ENCODE measurements at regions not wholly inside any gene's neighbourhood (a gene's known extent, or its start where the extent isn't known, plus 50 kb on each side); places are given as distances from the start of the nearest gene placed in this dataset.

DNA sequence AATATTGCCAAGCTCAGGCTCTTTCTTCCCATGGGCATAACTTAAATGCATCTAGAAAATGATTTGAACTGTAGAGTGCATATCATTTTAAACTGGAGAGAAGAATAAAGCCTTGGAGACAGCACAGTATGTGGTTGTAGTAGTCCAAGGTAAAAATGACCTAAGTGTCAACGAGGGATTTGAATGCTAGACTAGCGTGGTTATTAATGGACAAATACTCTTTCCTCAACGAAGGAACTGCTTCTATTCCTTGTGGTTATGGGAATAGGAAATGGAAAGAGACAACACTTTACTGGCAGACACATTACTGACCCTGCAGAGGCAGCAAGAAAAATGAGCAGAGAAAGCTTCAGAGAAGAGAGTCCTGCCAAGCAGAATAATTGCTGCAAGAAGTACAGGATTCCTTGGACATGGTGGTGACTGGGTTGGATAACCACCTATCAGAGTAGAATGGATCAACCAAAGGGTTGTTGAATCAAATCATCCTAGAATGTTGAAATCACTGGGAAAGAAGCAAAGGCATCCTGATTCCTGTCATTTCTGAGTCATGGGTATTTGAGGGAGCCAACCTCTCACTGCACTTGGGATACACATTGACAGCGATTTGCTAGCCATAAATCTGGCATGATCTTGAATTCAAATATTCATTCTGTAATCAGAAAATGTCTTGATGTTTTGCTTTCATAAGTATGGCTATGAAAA is 258.1 kb upstream of the EPHA7 start:
- TF ChIP-seq POLR2AphosphoS5 (IDR thresholded peaks at IDR 0.05; ENCODE audit: low read depth, low read length) = no peak
- TF ChIP-seq FOXP2 (optimal IDR thresholded peaks at IDR 0.05; ENCODE audit: borderline replicate concordance, extremely low read depth, extremely low read length, insufficient read depth) = no peak
- TF ChIP-seq SIN3A (IDR thresholded peaks at IDR 0.05; ENCODE audit: borderline replicate concordance, insufficient read depth, low read length) = no peak
- TF ChIP-seq, protein P1, sequence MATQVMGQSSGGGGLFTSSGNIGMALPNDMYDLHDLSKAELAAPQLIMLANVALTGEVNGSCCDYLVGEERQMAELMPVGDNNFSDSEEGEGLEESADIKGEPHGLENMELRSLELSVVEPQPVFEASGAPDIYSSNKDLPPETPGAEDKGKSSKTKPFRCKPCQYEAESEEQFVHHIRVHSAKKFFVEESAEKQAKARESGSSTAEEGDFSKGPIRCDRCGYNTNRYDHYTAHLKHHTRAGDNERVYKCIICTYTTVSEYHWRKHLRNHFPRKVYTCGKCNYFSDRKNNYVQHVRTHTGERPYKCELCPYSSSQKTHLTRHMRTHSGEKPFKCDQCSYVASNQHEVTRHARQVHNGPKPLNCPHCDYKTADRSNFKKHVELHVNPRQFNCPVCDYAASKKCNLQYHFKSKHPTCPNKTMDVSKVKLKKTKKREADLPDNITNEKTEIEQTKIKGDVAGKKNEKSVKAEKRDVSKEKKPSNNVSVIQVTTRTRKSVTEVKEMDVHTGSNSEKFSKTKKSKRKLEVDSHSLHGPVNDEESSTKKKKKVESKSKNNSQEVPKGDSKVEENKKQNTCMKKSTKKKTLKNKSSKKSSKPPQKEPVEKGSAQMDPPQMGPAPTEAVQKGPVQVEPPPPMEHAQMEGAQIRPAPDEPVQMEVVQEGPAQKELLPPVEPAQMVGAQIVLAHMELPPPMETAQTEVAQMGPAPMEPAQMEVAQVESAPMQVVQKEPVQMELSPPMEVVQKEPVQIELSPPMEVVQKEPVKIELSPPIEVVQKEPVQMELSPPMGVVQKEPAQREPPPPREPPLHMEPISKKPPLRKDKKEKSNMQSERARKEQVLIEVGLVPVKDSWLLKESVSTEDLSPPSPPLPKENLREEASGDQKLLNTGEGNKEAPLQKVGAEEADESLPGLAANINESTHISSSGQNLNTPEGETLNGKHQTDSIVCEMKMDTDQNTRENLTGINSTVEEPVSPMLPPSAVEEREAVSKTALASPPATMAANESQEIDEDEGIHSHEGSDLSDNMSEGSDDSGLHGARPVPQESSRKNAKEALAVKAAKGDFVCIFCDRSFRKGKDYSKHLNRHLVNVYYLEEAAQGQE (IDR thresholded peaks at IDR 0.05; ENCODE audit: insufficient read depth in 1 of 2, low read depth in 2 of 2, low read length in 2 of 2) = no peak
- no peak for TF ChIP-seq TAF1 (IDR thresholded peaks at IDR 0.05; ENCODE audit: borderline replicate concordance, insufficient read depth, low read length)

DNA sequence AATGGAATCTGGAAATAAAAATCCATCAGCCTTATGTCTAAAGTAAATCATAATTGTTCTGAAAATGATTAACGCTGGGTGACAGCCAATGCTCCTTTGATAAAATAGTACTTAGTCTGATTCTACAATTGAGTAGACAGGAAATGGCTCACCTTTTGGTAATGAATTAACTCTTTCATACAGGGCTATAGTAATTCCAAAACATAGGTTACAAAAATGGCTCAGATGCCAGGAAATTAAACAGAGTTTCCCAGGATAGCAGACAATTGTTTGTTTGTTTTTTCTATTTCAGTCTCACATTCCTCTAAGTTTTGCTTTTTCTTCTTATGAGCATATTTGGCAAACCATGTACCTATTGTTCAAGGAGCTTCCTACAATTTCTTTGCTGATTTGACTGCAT is 257.2 kb upstream of the EPHA7 start:
- no peak for TF ChIP-seq POLR2AphosphoS5 (IDR thresholded peaks at IDR 0.05; ENCODE audit: low read depth, low read length)

DNA sequence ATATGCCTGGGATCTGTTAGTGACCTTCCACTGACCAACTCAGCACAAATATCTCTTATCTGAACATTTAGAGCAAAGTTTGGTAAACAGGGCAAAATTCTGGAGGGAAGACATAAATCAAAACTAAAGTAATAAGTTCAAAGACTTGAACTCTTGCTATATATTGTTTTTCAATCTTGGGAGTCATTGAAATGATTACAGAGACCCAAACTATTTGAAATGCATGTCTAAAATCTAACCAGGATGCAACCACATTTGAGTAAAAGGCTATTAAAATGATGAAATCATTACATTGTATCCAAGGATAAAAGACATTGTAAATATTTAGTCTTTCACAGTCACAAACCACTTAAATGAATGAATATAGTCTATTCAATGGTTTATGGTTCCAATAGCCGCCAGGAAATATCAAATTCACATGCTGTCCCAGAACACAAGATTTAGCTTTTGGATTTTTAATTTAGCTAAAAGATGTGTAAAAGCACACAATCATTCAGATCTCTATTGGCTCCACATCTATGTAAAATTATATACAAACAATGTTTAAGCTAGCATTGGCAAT is 256.6 kb upstream of the EPHA7 start:
- TF ChIP-seq TAF1 (IDR thresholded peaks at IDR 0.05; ENCODE audit: borderline replicate concordance, insufficient read depth, low read length) (no peak), FOXP2 (optimal IDR thresholded peaks at IDR 0.05; ENCODE audit: borderline replicate concordance, extremely low read depth, extremely low read length, insufficient read depth) (no peak), SIN3A (IDR thresholded peaks at IDR 0.05; ENCODE audit: borderline replicate concordance, insufficient read depth, low read length) (no peak), POLR2AphosphoS5 (IDR thresholded peaks at IDR 0.05; ENCODE audit: low read depth, low read length) (no peak)
- TF ChIP-seq, protein P1 (IDR thresholded peaks at IDR 0.05; ENCODE audit: insufficient read depth in 1 of 2, low read depth in 2 of 2, low read length in 2 of 2) = no peak

DNA sequence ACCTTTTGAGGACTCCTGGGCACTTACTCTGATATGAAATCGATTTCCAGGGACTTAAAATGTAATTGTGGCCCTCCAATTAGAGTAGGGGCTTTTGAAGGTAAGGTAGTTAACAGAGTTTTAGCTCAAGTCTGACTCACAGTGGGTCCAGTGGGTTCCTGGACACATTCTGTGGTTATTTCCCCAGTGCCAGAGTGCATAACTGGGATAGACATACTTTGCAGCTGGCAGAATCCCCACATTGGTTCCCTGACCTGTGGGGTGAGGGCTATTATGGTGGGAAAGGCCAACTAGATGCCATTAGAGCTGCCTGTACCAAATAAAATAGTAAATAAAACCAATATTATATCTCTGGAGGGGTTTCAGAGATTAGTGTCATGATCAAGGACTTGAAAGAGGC is 243.8 kb upstream of the EPHA7 start:
- TF ChIP-seq, protein P1 (IDR thresholded peaks at IDR 0.05; ENCODE audit: insufficient read depth in 1 of 2, low read depth in 2 of 2, low read length in 2 of 2) = no peak
- TF ChIP-seq POLR2AphosphoS5 (IDR thresholded peaks at IDR 0.05; ENCODE audit: low read depth, low read length) (no peak), FOXP2 (optimal IDR thresholded peaks at IDR 0.05; ENCODE audit: borderline replicate concordance, extremely low read depth, extremely low read length, insufficient read depth) (no peak), SIN3A (IDR thresholded peaks at IDR 0.05; ENCODE audit: borderline replicate concordance, insufficient read depth, low read length) (no peak), TAF1 (IDR thresholded peaks at IDR 0.05; ENCODE audit: borderline replicate concordance, insufficient read depth, low read length) (no peak)

DNA sequence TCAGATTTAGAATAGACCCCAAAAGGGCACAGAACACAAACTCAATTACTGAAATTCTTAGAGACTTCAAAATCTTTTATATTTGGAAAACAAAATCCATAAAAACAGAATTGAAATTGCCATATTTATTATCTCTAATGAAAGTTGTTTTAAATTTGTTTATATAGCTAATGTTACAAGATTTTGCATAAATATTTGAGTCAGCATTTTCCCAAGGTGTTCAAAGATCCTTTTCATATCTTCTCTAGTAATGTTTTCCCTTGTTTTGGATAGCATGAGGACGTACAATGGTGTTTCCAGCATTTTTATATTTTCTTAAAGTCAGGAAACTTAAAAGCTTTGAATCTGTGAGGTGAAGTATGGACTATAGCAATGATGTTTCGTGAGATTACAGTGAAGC is 235.2 kb upstream of the EPHA7 start:
- TF ChIP-seq SIN3A (IDR thresholded peaks at IDR 0.05; ENCODE audit: borderline replicate concordance, insufficient read depth, low read length) (no peak), FOXP2 (optimal IDR thresholded peaks at IDR 0.05; ENCODE audit: borderline replicate concordance, extremely low read depth, extremely low read length, insufficient read depth) (no peak), POLR2AphosphoS5 (IDR thresholded peaks at IDR 0.05; ENCODE audit: low read depth, low read length) (no peak), TAF1 (IDR thresholded peaks at IDR 0.05; ENCODE audit: borderline replicate concordance, insufficient read depth, low read length) (no peak)
- TF ChIP-seq, protein P1 (IDR thresholded peaks at IDR 0.05; ENCODE audit: insufficient read depth in 1 of 2, low read depth in 2 of 2, low read length in 2 of 2) = no peak

Measured in PFSK-1 (cell line).